AG10803 (cell line): ENCODE measurements at regions not wholly inside any gene's neighbourhood (a gene's known extent, or its start where the extent isn't known, plus 50 kb on each side); places are given as distances from the start of the nearest gene placed in this dataset.
"Not testable (repeated sequence)": the region's sequence is repeated elsewhere in the genome, so short reads cannot be mapped to it uniquely, and the experiment has no call there.

Experiments
- DNase-seq: peaks from one replicate; pipeline ENCODE4 v3.0.0; 2010; ENCODE audit warnings: low read depth
- H3K4me3 ChIP-seq: 2 replicates; pipeline ENCODE4 v1.5.1; 2011; ENCODE audit warnings: mild to moderate bottlenecking, low read length, control low read depth
- CTCF ChIP-seq: conservative IDR thresholded peaks from 2 replicates; pipeline ENCODE4 v1.5.1; 2011; ENCODE audit warnings: mild to moderate bottlenecking, low read length, control low read depth, inconsistent platforms

- H3K4me3 ChIP-seq = no peak overlapping the region
- DNase-seq = no peak
- TF ChIP-seq CTCF = no peak
Measured at GRCh38 chr6:119735530-119735929, 386.0 kb upstream of the MAN1A1 start.

- no peak for TF ChIP-seq CTCF
- no peak for DNase-seq
- H3K4me3 ChIP-seq = no peak overlapping the region
Measured at GRCh38 chr6:119734227-119734626, 384.7 kb upstream of the MAN1A1 start.

- no peak for TF ChIP-seq CTCF
- H3K4me3 ChIP-seq = no peak overlapping the region
- no peak for DNase-seq
Measured at GRCh38 chr6:119728935-119729334, 379.4 kb upstream of the MAN1A1 start.

GRCh38 chr6:119728220-119728750 is 378.7 kb upstream of the MAN1A1 start:
- DNase-seq = no peak
- no peak for TF ChIP-seq CTCF
- H3K4me3 ChIP-seq = no peak overlapping the region

GRCh38 chr6:119727504-119728219 is 378.1 kb upstream of the MAN1A1 start:
- DNase-seq = no peak
- no peak for TF ChIP-seq CTCF
- H3K4me3 ChIP-seq = no peak overlapping the region

- DNase-seq, H3K4me3 ChIP-seq: not testable (repeated sequence)
Measured at GRCh38 chr6:119726912-119727311, 377.4 kb upstream of the MAN1A1 start.

- H3K4me3 ChIP-seq = no peak overlapping the region
- no peak for TF ChIP-seq CTCF
- DNase-seq = no peak
Measured at GRCh38 chr6:119726086-119726485, 376.5 kb upstream of the MAN1A1 start.
